AG04449 (cell line): ENCODE measurements at regions not wholly inside any gene's neighbourhood (a gene's known extent, or its start where the extent isn't known, plus 50 kb on each side); places are given as distances from the start of the nearest gene placed in this dataset.

Experiments used
- CTCF ChIA-PET: fragments of 350-600 bp; formaldehyde crosslinking; extraction: SDS; loops from one replicate; lab custom pipeline; 2021; ENCODE audit warnings: antibody characterized with exemption; lab: Yijun Ruan, JAX
- POLR2A ChIA-PET: fragments of 400-600, 350-600 bp; formaldehyde crosslinking; extraction: SDS; loops from one replicate; lab custom pipeline; 2020; ENCODE audit warnings: antibody characterized with exemption, inconsistent platforms; lab: Yijun Ruan, JAX
- DNase-seq: peaks from one replicate; pipeline ENCODE4 v3.0.0-alpha.2; 2010; ENCODE audit warnings: low read depth, low spot score
- H3K4me3 ChIP-seq: 2 replicates; pipeline ENCODE4 v1.5.1; 2011; ENCODE audit warnings: low read depth, mild to moderate bottlenecking, control low read depth, low read length
- CTCF ChIP-seq: IDR thresholded peaks from one replicate; pipeline ENCODE4 v1.5.1; 2011; ENCODE audit warnings: mild to moderate bottlenecking, moderate library complexity, low read length, control low read depth, inconsistent platforms; ENCODE audit not compliant: insufficient read depth; ENCODE audit errors: missing control alignments

- H3K4me3 ChIP-seq, result no peak overlapping the region
- no peak for DNase-seq
- no peak for TF ChIP-seq CTCF
- ChIA-PET CTCF (interaction anchor here (0.7 to 3.2 kb wide), 6 partner anchors 10 to 134 kb away, joined by 3 to 24 read pairs (median 6); no protein-coding TSS in a partner anchor), POLR2A (no interaction called here)
Measured at GRCh38 chr19:13712767-13713201, 51.5 kb upstream of the MRI1 start.

GRCh38 chr19:13707915-13708314 lies 56.4 kb upstream of the MRI1 start:
- H3K4me3 ChIP-seq, result no peak overlapping the region
- POLR2A ChIA-PET, result no interaction called here
- TF ChIP-seq CTCF, result no peak
- DNase-seq, result no peak
- CTCF ChIA-PET, result interaction anchor here (1.0 kb wide), 1 partner anchor 13 kb away, joined by 6 read pairs; no protein-coding TSS in a partner anchor

GRCh38 chr19:13705928-13706447 lies 58.3 kb upstream of the MRI1 start:
- no peak overlapping the region for H3K4me3 ChIP-seq
- TF ChIP-seq CTCF, result no peak
- POLR2A ChIA-PET, result no interaction called here
- no peak for DNase-seq
- CTCF ChIA-PET, result interaction anchor here (1.3 to 1.5 kb wide), 3 partner anchors 14 to 116 kb away, joined by 3 to 6 read pairs (median 3); no protein-coding TSS in a partner anchor

- CTCF ChIA-PET, result no interaction called here
- H3K4me3 ChIP-seq, result no peak overlapping the region
- no peak for DNase-seq
- TF ChIP-seq CTCF, result no peak
- POLR2A ChIA-PET, result no interaction called here
Measured at GRCh38 chr19:13705201-13705600, 59.1 kb upstream of the MRI1 start.

GRCh38 chr19:13701624-13702023 lies 62.7 kb upstream of the MRI1 start:
- no peak for DNase-seq
- no peak overlapping the region for H3K4me3 ChIP-seq
- POLR2A ChIA-PET, result no interaction called here
- CTCF ChIA-PET, result no interaction called here
- TF ChIP-seq CTCF, result no peak

GRCh38 chr19:13700621-13701020 lies 63.7 kb upstream of the MRI1 start:
- ChIA-PET CTCF (interaction anchor here (1.2 kb wide), 1 partner anchor 162 kb away, joined by 3 read pairs; no protein-coding TSS in a partner anchor), POLR2A (no interaction called here)
- no peak overlapping the region for H3K4me3 ChIP-seq
- DNase-seq, result no peak
- TF ChIP-seq CTCF, result no peak
